ENCODE measurements at regions not wholly inside any gene's neighbourhood (a gene's known extent, or its start where the extent isn't known, plus 50 kb on each side); places are given as distances from the start of the nearest gene placed in this dataset.

- CTCF ChIA-PET, result no interaction called here
- Histone ChIP-seq H2AFZ (ENCODE audit: low read depth, low read length, poor library complexity, severe bottlenecking) (no peak overlapping the region), H3K9me2 (ENCODE audit: insufficient read depth) (no peaks in the 10 kb centered on the region), H3K9ac (ENCODE audit: low read length) (no peak overlapping the region), H3K4me3 (replicated peaks in 1 of 2; ENCODE audit: low read depth in 1 of 2, low read length in 2 of 2) (no peak overlapping the region), H3K4me2 (ENCODE audit: low read length) (no peak overlapping the region), H3K4me1 (ENCODE audit: control insufficient read depth in 1 of 2, insufficient read depth in 2 of 2, low read length in 2 of 2) (no peaks in the 10 kb centered on the region), H4K20me1 (ENCODE audit: insufficient read depth) (no peaks in the 10 kb centered on the region), H3K27me3 (ENCODE audit: insufficient read depth, low read length) (no peaks in the 10 kb centered on the region), H3K36me3 (ENCODE audit: control insufficient read depth in 1 of 2, insufficient read depth in 2 of 2, low read length in 2 of 2) (no peaks in the 10 kb centered on the region), H3K79me2 (ENCODE audit: insufficient read depth, low read length) (no peaks in the 10 kb centered on the region), H3K9me3 (ENCODE audit: control insufficient read depth in 1 of 2, insufficient read depth in 1 of 2, low read depth in 1 of 2, low read length in 2 of 2) (peaks cover 8 to 17% of the 10 kb centered on the region in 2 experiments; a peak in 2 of 4 replicates), H3K27ac (ENCODE audit: low read depth, low read length) (no peak overlapping the region)
- TF ChIP-seq YY1 (IDR thresholded peaks at IDR 0.05; ENCODE audit: extremely low read depth, insufficient replicate concordance, low read depth, low read length), result no peak
- no peak for TF ChIP-seq CBX3 (IDR thresholded peaks at IDR 0.05; ENCODE audit: low read depth)
- TF ChIP-seq EGR1 (IDR thresholded peaks at IDR 0.05; ENCODE audit: low read depth), result no peak
- TF ChIP-seq ELF1 (IDR thresholded peaks at IDR 0.05; ENCODE audit: borderline replicate concordance, low read depth), result no peak
- TF ChIP-seq FOSL1 (IDR thresholded peaks at IDR 0.05; ENCODE audit: low read depth), result no peak
- intact Hi-C loops (cut with micrococcal nuclease), result no loop called here
- POLR2A ChIA-PET, result no interaction called here
- RAD21 ChIA-PET (ENCODE audit: low non-redundant PET in 1 of 2, low total read pairs in 2 of 2, uncharacterized antibody in 2 of 2, unreplicated experiment in 2 of 2), result no interaction called here
- ATAC-seq, result no peak
- DNase-seq (ENCODE audit: low read depth, low spot score), result no peak
- no TSS peak for BruUV-seq (replicated peaks)
Observed at GRCh38 chr11:26144291-26144690, 187.6 kb upstream of the ANO3 start.

GRCh38 chr11:26144911-26145310 is 187.0 kb upstream of the ANO3 start:
- no peak for TF ChIP-seq POLR2AphosphoS5 (IDR thresholded peaks at IDR 0.05; ENCODE audit: low read depth, low read length)
- no peak for TF ChIP-seq ZFX (IDR thresholded peaks at IDR 0.05)
- no peak for TF ChIP-seq EZH2 (IDR thresholded peaks at IDR 0.05)
- no peak for TF ChIP-seq ZBTB33 (IDR thresholded peaks at IDR 0.05; ENCODE audit: extremely low read depth, insufficient replicate concordance, low read length)
- TF ChIP-seq FOSL1 (IDR thresholded peaks at IDR 0.05; ENCODE audit: low read depth), result no peak
- no peak for TF ChIP-seq ATF3 (IDR thresholded peaks at IDR 0.05)
- TF ChIP-seq CTCF (IDR thresholded peaks at IDR 0.05 in 2 of 3, conservative IDR thresholded peaks at IDR 0.05 in 1 of 3; ENCODE audit: borderline replicate concordance in 1 of 3, insufficient read depth in 1 of 3, low read depth in 2 of 3, low read length in 2 of 3), result no peak
- TF ChIP-seq EGR1 (IDR thresholded peaks at IDR 0.05; ENCODE audit: low read depth), result no peak
- TF ChIP-seq SIN3A (IDR thresholded peaks at IDR 0.05; ENCODE audit: low read depth), result no peak
- TF ChIP-seq, protein P1, sequence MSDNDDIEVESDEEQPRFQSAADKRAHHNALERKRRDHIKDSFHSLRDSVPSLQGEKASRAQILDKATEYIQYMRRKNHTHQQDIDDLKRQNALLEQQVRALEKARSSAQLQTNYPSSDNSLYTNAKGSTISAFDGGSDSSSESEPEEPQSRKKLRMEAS (IDR thresholded peaks at IDR 0.05), result no peak
- no peak for TF ChIP-seq ELF1 (IDR thresholded peaks at IDR 0.05; ENCODE audit: borderline replicate concordance, low read depth)
- no peak for TF ChIP-seq ZNF274 (IDR thresholded peaks at IDR 0.05; ENCODE audit: low read depth, low read length)
- TF ChIP-seq SP1 (IDR thresholded peaks at IDR 0.05; ENCODE audit: low read depth), result no peak
- TF ChIP-seq POLR2A (IDR thresholded peaks at IDR 0.05; ENCODE audit: borderline replicate concordance, extremely low read depth, insufficient read depth, insufficient read length), result no peak
- Histone ChIP-seq H3K4me2 (ENCODE audit: low read length) (no peak overlapping the region), H3K9me3 (ENCODE audit: control insufficient read depth in 1 of 2, insufficient read depth in 1 of 2, low read depth in 1 of 2, low read length in 2 of 2) (peaks cover 8 to 17% of the 10 kb centered on the region in 2 experiments; a peak in 2 of 4 replicates), H3K27me3 (ENCODE audit: insufficient read depth, low read length) (no peaks in the 10 kb centered on the region), H2AFZ (ENCODE audit: low read depth, low read length, poor library complexity, severe bottlenecking) (no peak overlapping the region), H3K27ac (ENCODE audit: low read depth, low read length) (no peak overlapping the region), H3K9ac (ENCODE audit: low read length) (no peak overlapping the region), H3K4me1 (ENCODE audit: control insufficient read depth in 1 of 2, insufficient read depth in 2 of 2, low read length in 2 of 2) (no peaks in the 10 kb centered on the region), H3K9me2 (ENCODE audit: insufficient read depth) (no peaks in the 10 kb centered on the region), H4K20me1 (ENCODE audit: insufficient read depth) (no peaks in the 10 kb centered on the region), H3K4me3 (replicated peaks in 1 of 2; ENCODE audit: low read depth in 1 of 2, low read length in 2 of 2) (no peak overlapping the region), H3K79me2 (ENCODE audit: insufficient read depth, low read length) (no peaks in the 10 kb centered on the region), H3K36me3 (ENCODE audit: control insufficient read depth in 1 of 2, insufficient read depth in 2 of 2, low read length in 2 of 2) (no peaks in the 10 kb centered on the region)
- intact Hi-C loops (cut with micrococcal nuclease), result no loop called here
- ATAC-seq, result no peak
- ChIA-PET POLR2A (no interaction called here), RAD21 (ENCODE audit: low non-redundant PET in 1 of 2, low total read pairs in 2 of 2, uncharacterized antibody in 2 of 2, unreplicated experiment in 2 of 2) (no interaction called here), CTCF (no interaction called here)
- no peak for DNase-seq (ENCODE audit: low read depth, low spot score)
- BruUV-seq (replicated peaks), result no TSS peak

All from HCT116 (cell line).